DMS 273 treated with DMSO at 0.1 percent for 48 hours (cell line): ENCODE measurements at regions not wholly inside any gene's neighbourhood (a gene's known extent, or its start where the extent isn't known, plus 50 kb on each side); places are given as distances from the start of the nearest gene placed in this dataset.
"Not testable (repeated sequence)": the region's sequence is repeated elsewhere in the genome, so short reads cannot be mapped to it uniquely, and the experiment has no call there.

Source experiments
- DNase-seq: peaks from one replicate; lab custom pipeline; 2025; lab: John Stamatoyannopoulos, UW

DNA sequence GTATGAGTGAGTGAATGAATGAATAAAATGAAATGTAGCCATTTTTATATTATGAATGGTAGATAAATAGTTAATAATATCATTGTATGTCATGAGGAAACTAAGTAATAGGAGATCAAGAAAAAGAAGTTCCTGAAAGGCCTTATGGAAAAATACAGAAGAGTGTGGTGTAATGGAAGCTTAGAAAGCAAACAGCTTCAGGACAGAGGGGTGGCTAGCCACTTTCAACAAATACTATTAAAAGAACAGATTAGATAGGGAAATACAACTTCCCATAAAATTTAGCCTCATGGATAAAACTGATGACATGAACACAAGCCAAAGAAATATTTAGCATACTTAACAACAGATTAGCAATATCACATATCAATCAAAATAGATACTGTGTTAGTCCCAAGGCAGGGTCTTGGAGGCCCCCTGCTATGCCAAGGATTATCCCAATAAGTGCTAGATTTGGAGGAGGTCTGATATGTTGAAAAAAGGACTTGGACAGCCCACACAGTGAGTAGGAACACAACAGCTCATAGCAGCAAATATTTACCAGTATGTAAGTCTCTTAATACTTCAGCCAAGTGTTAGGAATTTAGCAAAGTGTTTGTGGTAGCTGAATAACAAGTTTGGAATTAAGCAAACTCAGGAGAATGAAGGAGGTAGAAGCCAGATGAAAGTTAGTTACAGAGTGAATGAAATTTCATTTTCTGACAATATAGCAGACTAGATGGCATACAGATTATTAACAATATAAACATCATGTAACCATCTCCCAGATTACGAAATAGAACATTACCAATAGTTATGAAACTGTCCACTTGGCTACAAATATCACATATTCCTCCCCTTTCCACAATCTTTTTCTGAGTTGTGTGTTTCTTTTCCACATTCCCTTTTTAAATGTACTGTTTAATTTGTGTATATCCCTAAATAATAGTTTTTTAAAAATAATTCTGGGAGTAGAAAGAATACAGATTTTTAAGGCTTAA is 1632.0 kb downstream of the PCDH9 start:
- DNase-seq = no peak

DNA sequence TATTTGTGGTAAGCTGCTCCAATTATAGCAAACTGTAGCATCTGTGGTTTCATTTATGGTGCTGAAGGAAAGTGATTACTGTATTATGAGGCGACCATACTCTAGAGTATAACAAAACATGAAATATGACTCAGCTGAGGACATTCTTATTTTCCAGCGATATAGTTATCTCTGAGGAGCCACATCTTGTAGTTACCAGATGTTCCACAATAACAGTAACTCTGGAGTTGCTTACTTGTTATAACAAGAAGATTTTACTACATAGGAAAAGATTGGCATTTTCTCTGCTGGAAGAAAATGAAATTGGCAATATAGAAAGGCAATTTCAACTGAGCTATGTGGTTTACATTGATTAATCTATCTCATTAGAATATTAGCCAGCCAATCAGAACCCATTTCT is 1634.2 kb downstream of the PCDH9 start:
- no peak for DNase-seq

DNA sequence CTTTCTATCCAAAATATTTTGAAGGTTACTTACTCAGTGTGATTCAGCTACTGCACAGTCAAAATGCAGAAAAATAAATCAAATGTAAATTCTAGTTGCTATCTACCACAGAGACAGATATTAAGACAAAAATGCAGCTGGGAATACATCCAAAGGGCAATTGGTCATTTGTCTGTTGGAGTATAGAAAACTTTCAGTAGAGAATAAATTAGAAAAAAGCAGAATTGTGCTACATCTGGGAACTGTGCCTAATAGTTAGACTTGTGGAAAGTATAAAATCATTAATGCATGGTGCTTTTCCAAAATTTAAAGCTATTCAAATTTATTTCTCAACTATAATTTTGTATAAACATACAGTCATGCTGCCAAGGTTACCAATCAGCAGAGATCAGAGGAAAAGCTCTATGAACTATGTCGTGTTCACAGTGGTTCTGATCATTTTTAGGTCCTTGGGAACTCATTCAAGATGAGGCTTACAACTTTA is 1635.8 kb downstream of the PCDH9 start:
- DNase-seq = no peak

GRCh38 chr13:65593298-65593874 is 1636.8 kb downstream of the PCDH9 start:
- DNase-seq = no peak

GRCh38 chr13:65592731-65593130 is 1637.4 kb downstream of the PCDH9 start:
- DNase-seq = no peak

GRCh38 chr13:65585346-65585745 is 1644.8 kb downstream of the PCDH9 start:
- DNase-seq = no peak

DNA sequence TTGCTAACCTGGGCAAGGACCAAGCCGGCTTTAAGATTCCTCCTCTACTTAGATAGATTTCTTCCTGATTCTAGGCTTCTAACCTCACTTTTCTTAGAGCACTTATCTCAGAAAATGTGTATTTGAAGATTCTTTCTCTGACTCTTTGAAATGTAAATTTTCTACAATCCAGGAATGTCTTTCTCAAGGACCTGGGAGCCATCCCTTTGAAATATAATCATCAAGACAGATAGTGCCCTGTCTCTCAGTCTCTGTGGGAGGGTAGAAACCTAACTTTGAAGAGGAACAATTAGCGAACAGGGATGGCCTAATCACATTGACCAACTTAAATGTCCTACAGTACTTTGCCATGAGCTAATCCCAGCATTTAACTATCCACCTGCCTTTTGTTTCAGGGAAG is 1646.0 kb downstream of the PCDH9 start:
- DNase-seq = no peak

DNA sequence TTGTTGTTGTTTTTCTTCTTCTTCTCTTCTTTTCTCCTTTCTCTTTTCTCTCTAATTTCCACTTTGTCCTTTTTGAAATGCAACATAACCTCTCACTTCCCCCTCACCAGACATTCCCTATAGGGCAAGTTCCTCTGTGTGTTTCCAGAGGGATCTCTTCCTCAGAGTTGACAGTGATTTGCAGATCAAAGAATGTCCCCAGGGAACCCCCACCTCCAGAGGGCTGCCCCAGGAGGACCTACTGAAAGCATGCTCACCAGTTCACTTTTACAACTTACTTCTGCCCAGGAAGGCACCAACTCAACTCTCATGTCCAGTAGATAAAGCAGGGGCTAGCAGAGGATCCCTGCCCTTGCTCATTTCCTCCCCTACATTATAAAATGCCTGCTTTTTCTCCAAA is 1648.0 kb downstream of the PCDH9 start:
- DNase-seq = no peak

DNA sequence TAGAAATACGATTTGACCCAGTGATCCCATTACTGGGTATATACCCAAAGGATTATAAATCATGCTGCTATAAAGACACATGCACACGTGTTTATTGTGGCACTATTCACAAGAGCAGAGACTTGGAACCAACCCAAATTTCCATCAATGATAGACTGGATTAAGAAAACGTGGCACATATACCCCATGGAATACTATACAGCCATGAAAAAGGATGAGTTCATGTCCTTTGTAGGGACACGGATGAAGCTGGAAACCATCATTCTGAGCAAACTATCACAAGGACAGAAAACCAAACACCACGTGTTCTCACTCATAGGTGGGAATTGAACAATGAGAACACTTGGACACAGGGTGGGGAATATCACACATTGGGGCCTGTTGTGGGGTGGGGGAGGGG is 1665.6 kb downstream of the PCDH9 start:
- DNase-seq = not testable (repeated sequence)

DNA sequence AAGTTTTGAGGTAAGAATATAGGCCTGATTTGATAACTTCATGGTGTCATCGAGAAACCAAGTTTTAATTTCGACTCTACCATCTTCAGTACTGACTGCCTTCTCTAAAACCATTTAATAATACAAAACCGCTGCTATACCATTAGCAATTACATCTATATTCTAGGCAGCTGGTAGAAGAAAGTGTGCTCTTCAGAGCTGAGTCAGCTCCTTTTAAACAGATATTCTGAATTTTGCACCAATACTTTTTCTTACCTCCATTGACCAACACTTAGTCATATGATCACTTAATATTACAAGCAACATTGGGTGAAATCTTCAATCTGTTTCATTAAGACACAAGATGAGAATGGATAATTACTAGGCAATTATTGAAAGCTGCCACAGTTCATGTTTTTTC is 1667.8 kb downstream of the PCDH9 start:
- DNase-seq = no peak

DNA sequence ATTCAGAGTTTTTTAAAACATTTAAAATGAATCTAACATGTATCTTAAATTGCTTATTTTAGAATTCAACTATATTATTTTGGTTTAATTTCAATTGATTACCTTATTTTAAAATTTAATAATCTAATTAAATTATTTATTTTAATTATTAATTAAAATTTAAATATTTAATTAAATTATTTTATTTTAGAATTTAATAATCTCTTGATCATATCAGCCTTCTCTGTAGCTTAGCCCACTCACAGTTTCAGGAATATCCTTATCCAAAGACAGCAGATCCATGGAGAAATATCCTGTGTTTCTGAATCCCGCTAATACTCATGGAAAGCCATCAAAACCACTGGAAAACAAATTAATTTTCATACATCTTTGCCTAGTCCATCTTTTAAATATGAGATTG is 1669.2 kb downstream of the PCDH9 start:
- no peak for DNase-seq

- no peak for DNase-seq
These were observed 1674.2 kb downstream of the PCDH9 start for GRCh38 chr13:65555962-65556361.

- no peak for DNase-seq
These were observed 1676.9 kb downstream of the PCDH9 start for GRCh38 chr13:65553096-65553727.

DNA sequence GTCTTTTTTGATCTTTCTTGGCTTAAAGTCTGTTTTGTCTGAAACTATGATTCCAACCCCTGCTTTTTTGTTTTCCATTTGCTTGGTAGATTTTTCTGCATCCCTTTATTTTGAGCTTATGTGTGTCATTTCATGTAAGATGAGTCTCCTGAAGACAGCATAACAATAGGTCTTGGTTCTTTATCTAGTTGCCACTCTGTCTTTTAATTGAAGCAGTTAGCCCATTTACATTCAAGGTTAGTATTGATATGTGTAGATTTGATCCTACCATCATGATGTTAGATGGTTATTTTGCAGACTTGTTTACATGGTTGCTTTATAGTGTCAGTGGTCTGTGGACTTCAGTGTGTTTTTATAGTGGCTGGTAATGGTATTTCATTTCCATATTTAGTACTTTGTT is 1678.9 kb downstream of the PCDH9 start:
- no peak for DNase-seq

GRCh38 chr13:65540175-65540574 is 1690.0 kb downstream of the PCDH9 start:
- DNase-seq = no peak

DNA sequence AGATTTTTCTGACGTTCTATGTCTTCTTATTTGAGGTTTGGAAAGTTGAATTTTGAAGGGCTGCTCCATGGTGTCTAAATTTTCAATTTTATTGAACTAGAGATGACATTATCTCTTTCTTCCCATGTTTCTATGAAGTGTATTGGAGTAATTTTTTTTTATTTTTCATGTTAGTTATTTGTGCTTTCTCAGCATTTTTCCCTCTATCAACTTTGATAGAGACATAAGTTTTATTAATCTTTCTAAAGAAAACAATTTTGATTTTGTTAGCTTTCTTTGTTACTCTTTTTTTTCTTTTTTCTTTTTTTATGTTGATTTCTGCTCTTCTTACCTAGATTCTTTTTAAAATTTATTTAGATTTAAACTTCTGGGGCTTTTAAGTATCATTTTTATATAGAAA is 1694.8 kb downstream of the PCDH9 start:
- no peak for DNase-seq

- DNase-seq = no peak
These were observed 1697.9 kb downstream of the PCDH9 start for GRCh38 chr13:65532231-65532630.

- DNase-seq = no peak
These were observed 1699.4 kb downstream of the PCDH9 start for GRCh38 chr13:65530688-65531087.

GRCh38 chr13:65529541-65529940 is 1700.6 kb downstream of the PCDH9 start:
- no peak for DNase-seq

GRCh38 chr13:65508745-65509144 is 1721.4 kb downstream of the PCDH9 start:
- no peak for DNase-seq

GRCh38 chr13:65508338-65508737 is 1721.8 kb downstream of the PCDH9 start:
- no peak for DNase-seq

DNA sequence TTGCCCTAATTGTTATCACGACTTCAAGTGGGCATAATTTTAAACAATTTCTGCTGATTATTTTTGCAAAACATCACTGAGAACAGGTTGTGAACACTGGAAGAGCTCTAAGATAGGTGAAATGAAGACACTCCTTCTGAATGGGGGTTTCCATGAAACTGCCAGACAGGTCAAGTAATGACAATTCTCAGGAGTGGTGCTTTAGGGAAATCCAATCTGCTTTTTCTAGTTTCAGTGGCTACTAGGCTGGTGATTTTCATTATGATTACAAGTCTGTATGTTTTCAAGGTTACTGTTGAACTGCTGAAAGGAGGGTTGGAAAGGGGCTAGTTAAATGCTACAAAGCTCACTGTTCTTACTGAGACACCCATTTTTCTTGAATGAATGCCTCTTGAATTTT is 1724.2 kb downstream of the PCDH9 start:
- DNase-seq = no peak

GRCh38 chr13:65504213-65504612 is 1725.9 kb downstream of the PCDH9 start:
- no peak for DNase-seq
